SU-DHL-6 (cell line): ENCODE measurements at regions not wholly inside any gene's neighbourhood (a gene's known extent, or its start where the extent isn't known, plus 50 kb on each side); places are given as distances from the start of the nearest gene placed in this dataset.

Source experiments
- H2AFZ ChIP-seq: fragments of 200-600 bp; sonication (generic); 2 replicates; pipeline ENCODE4 v1.6.1; 2014; ENCODE audit warnings: low read depth, mild to moderate bottlenecking, moderate library complexity, mixed read lengths, antibody characterized with exemption, low read length; ENCODE audit not compliant: severe bottlenecking
- H3F3A ChIP-seq: fragments of 200-600 bp; shearing (Covaris generic); 2 replicates; pipeline ENCODE4 v1.6.0; 2016; ENCODE audit warnings: antibody characterized with exemption, mild to moderate bottlenecking; ENCODE audit not compliant: insufficient read depth
- H3K27ac ChIP-seq: fragments of 200-600 bp; sonication (generic); 2 replicates; pipeline ENCODE4 v1.5.1; 2016; ENCODE audit warnings: low read depth, mild to moderate bottlenecking, low read length, moderate library complexity, mixed read lengths
- H3K27me3 ChIP-seq: fragments of 200-600 bp; sonication (generic), shearing (Covaris generic); 2 replicates; pipeline ENCODE4 v1.6.0; 2014; ENCODE audit warnings: mild to moderate bottlenecking, low read length
- H3K36me3 ChIP-seq: fragments of 200-600 bp; sonication (generic); 2 replicates; pipeline ENCODE4 v1.6.1; 2014; ENCODE audit warnings: mild to moderate bottlenecking, low read length, mixed read lengths
- H3K4me2 ChIP-seq: fragments of 300-600, 200-600 bp; shearing (Covaris generic), sonication (generic); 2 replicates; pipeline ENCODE4 v1.6.0; 2014; ENCODE audit warnings: low read length, low read depth, mild to moderate bottlenecking; ENCODE audit not compliant: poor library complexity, severe bottlenecking
- H3K4me3 ChIP-seq: fragments of 200-600 bp; sonication (generic); 2 replicates; pipeline ENCODE4 v1.5.1; 2014; ENCODE audit warnings: antibody characterized with exemption, low read length, mild to moderate bottlenecking, mixed read lengths; ENCODE audit not compliant: insufficient read depth, poor library complexity, severe bottlenecking
- H3K79me2 ChIP-seq: fragments of 200-600 bp; sonication (generic); 2 replicates; pipeline ENCODE4 v1.6.1; 2014; ENCODE audit warnings: mild to moderate bottlenecking, low read length, moderate library complexity; ENCODE audit not compliant: insufficient read depth
- H3K9ac ChIP-seq: fragments of 200-600 bp; sonication (generic); 2 replicates; pipeline ENCODE4 v1.7.0; 2014; ENCODE audit warnings: mild to moderate bottlenecking, low read length
- H3K9me2 ChIP-seq: fragments of 200-600 bp; sonication (generic); replicated peaks from 2 replicates; pipeline ENCODE4 v1.6.1; 2014; ENCODE audit warnings: low read length; ENCODE audit not compliant: insufficient read depth
- H3K9me3 ChIP-seq: fragments of 200-600 bp; sonication (generic); 2 replicates; pipeline ENCODE4 v1.6.1; 2014; ENCODE audit warnings: low read length, mixed read lengths; ENCODE audit not compliant: insufficient read depth
- H4K20me1 ChIP-seq: fragments of 200-600 bp; sonication (generic); 2 replicates; pipeline ENCODE4 v1.6.1; 2014; ENCODE audit warnings: low read depth, mild to moderate bottlenecking, antibody characterized with exemption, low read length, moderate library complexity, mixed read lengths
- EZH2phosphoT487 ChIP-seq: fragments of 200-600 bp; sonication (generic), shearing (Covaris generic); conservative IDR thresholded peaks from 2 replicates; pipeline ENCODE4 v1.6.1; 2018; ENCODE audit warnings: mild to moderate bottlenecking, antibody characterized with exemption, low read length, moderate library complexity, mixed read lengths
- TF ChIP-seq, protein P1 (sequence below): fragments of 200-600 bp; sonication (generic); IDR thresholded peaks from one replicate; pipeline ENCODE4 v1.5.1; 2017; ENCODE audit warnings: antibody characterized with exemption, mild to moderate bottlenecking, low read length, moderate library complexity; ENCODE audit not compliant: insufficient read depth, poor library complexity, severe bottlenecking

GRCh38 chr15:95884276-95884675 lies 446.2 kb upstream of the NR2F2 start:
- no peaks in the 10 kb centered on the region for H4K20me1 ChIP-seq
- H3K79me2 ChIP-seq: no peaks in the 10 kb centered on the region
- no peaks in the 10 kb centered on the region for H3K36me3 ChIP-seq
- H3K9ac ChIP-seq: no peak overlapping the region
- no peak overlapping the region for H2AFZ ChIP-seq
- no peak overlapping the region for H3K4me2 ChIP-seq
- H3K27me3 ChIP-seq: no peaks in the 10 kb centered on the region
- no peak overlapping the region for H3K27ac ChIP-seq
- H3K9me2 ChIP-seq: no peaks in the 10 kb centered on the region
- no peaks in the 10 kb centered on the region for H3K9me3 ChIP-seq
- H3F3A ChIP-seq: no peaks in the 10 kb centered on the region
- TF ChIP-seq, protein P1, sequence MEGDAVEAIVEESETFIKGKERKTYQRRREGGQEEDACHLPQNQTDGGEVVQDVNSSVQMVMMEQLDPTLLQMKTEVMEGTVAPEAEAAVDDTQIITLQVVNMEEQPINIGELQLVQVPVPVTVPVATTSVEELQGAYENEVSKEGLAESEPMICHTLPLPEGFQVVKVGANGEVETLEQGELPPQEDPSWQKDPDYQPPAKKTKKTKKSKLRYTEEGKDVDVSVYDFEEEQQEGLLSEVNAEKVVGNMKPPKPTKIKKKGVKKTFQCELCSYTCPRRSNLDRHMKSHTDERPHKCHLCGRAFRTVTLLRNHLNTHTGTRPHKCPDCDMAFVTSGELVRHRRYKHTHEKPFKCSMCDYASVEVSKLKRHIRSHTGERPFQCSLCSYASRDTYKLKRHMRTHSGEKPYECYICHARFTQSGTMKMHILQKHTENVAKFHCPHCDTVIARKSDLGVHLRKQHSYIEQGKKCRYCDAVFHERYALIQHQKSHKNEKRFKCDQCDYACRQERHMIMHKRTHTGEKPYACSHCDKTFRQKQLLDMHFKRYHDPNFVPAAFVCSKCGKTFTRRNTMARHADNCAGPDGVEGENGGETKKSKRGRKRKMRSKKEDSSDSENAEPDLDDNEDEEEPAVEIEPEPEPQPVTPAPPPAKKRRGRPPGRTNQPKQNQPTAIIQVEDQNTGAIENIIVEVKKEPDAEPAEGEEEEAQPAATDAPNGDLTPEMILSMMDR: no peak
- no peak for TF ChIP-seq EZH2phosphoT487
- H3K4me3 ChIP-seq: no peak overlapping the region

- Histone ChIP-seq H3K27ac (no peak overlapping the region), H3K9me2 (no peaks in the 10 kb centered on the region)
Observed at GRCh38 chr15:95887666-95888390, 442.7 kb upstream of the NR2F2 start.

GRCh38 chr15:95888762-95889161 lies 441.7 kb upstream of the NR2F2 start:
- Histone ChIP-seq H2AFZ (no peak overlapping the region), H3K4me3 (no peak overlapping the region), H3K27me3 (no peaks in the 10 kb centered on the region), H3K9me3 (no peaks in the 10 kb centered on the region), H4K20me1 (no peaks in the 10 kb centered on the region), H3K9me2 (no peaks in the 10 kb centered on the region), H3K79me2 (no peaks in the 10 kb centered on the region), H3K27ac (no peak overlapping the region), H3K36me3 (no peaks in the 10 kb centered on the region), H3K4me2 (no peak overlapping the region), H3F3A (no peaks in the 10 kb centered on the region), H3K9ac (no peak overlapping the region)
- TF ChIP-seq, protein P1: no peak
- TF ChIP-seq EZH2phosphoT487: no peak

More at GRCh38 chr15:95887666-95888390, 442.7 kb upstream of the NR2F2 start:
- Histone ChIP-seq H3F3A (no peaks in the 10 kb centered on the region), H3K9ac (no peak overlapping the region), H3K9me3 (no peaks in the 10 kb centered on the region), H3K36me3 (no peaks in the 10 kb centered on the region), H3K4me2 (no peak overlapping the region), H4K20me1 (no peaks in the 10 kb centered on the region), H3K4me3 (no peak overlapping the region), H2AFZ (no peak overlapping the region), H3K27me3 (no peaks in the 10 kb centered on the region), H3K79me2 (no peaks in the 10 kb centered on the region)
- TF ChIP-seq, protein P1: no peak
- no peak for TF ChIP-seq EZH2phosphoT487
